Neural progenitor cell (in vitro differentiated cells): ENCODE measurements at regions not wholly inside any gene's neighbourhood (a gene's known extent, or its start where the extent isn't known, plus 50 kb on each side); places are given as distances from the start of the nearest gene placed in this dataset.

Experiments
- DNase-seq: peaks from one replicate; pipeline ENCODE4 v3.0.0-alpha.2; 2016; ENCODE audit warnings: low spot score
- H2AFZ ChIP-seq: fragments of 200-600 bp; sonication (generic); replicated peaks from 2 replicates; pipeline ENCODE4 v1.6.1; 2016; ENCODE audit warnings: antibody characterized with exemption
- H3F3A ChIP-seq: fragments of 200-600 bp; sonication (generic); 2 replicates; pipeline ENCODE4 v1.6.1; 2016; ENCODE audit warnings: antibody characterized with exemption, low read depth
- H3K27ac ChIP-seq: fragments of 200-600 bp; sonication (generic); 2 replicates; pipeline ENCODE4 v1.5.1; 2016; ENCODE audit warnings: mild to moderate bottlenecking
- H3K27me3 ChIP-seq: fragments of 200-600 bp; sonication (generic); 2 replicates; pipeline ENCODE4 v1.6.1; 2016; ENCODE audit warnings: mild to moderate bottlenecking, moderate library complexity
- H3K36me3 ChIP-seq: fragments of 200-600 bp; sonication (generic); 2 replicates; pipeline ENCODE4 v1.5.1; 2016
- H3K4me1 ChIP-seq: fragments of 200-600 bp; sonication (generic); 2 replicates; pipeline ENCODE4 v1.6.1; 2016; ENCODE audit warnings: mixed run types
- H3K4me2 ChIP-seq: fragments of 200-600 bp; sonication (generic); 2 replicates; pipeline ENCODE4 v1.6.1; 2016
- H3K4me3 ChIP-seq: fragments of 200-600 bp; sonication (generic); 2 replicates; pipeline ENCODE4 v1.5.1; 2016
- H3K79me2 ChIP-seq: fragments of 200-600 bp; sonication (generic); 2 replicates; pipeline ENCODE4 v1.6.1; 2016; ENCODE audit warnings: low read depth
- H3K9ac ChIP-seq: fragments of 200-600 bp; sonication (generic); 2 replicates; pipeline ENCODE4 v1.6.1; 2016
- H3K9me3 ChIP-seq: fragments of 200-600 bp; sonication (generic); 2 replicates; pipeline ENCODE4 v1.5.1; 2016; ENCODE audit warnings: low read depth
- H4K20me1 ChIP-seq: fragments of 200-600 bp; sonication (generic); 2 replicates; pipeline ENCODE4 v1.6.1; 2016; ENCODE audit warnings: low read depth
- H3K27ac Mint-ChIP-seq: 3 replicates; pipeline ENCODE4 v1.8.0; 2021; ENCODE audit warnings: mixed read lengths
- H3K27me3 Mint-ChIP-seq: 2 replicates; pipeline ENCODE4 v1.8.0; 2022; ENCODE audit warnings: low read depth, mild to moderate bottlenecking, inconsistent platforms, moderate library complexity, mixed read lengths; ENCODE audit not compliant: insufficient read depth
- H3K36me3 Mint-ChIP-seq: 3 replicates; pipeline ENCODE4 v1.8.0; 2021; ENCODE audit warnings: mixed read lengths
- H3K4me1 Mint-ChIP-seq: 3 replicates; pipeline ENCODE4 v1.8.0; 2021; ENCODE audit warnings: mixed read lengths
- H3K4me3 Mint-ChIP-seq: 3 replicates; pipeline ENCODE4 v1.8.0; 2021; ENCODE audit warnings: mild to moderate bottlenecking, moderate library complexity, mixed read lengths
- H3K9me3 Mint-ChIP-seq: 3 replicates; pipeline ENCODE4 v1.8.0; 2020; ENCODE audit warnings: mixed read lengths
- CTCF ChIP-seq: fragments of 200-600 bp; sonication (generic); IDR thresholded peaks from 2 replicates; pipeline ENCODE4 v1.5.1; 2017; ENCODE audit warnings: antibody characterized with exemption, mild to moderate bottlenecking
- EZH2 ChIP-seq: fragments of 200-600 bp; sonication (generic); IDR thresholded peaks from 2 replicates; pipeline ENCODE4 v1.6.1; 2017; ENCODE audit warnings: antibody characterized with exemption, mild to moderate bottlenecking, moderate library complexity
- EZH2phosphoT487 ChIP-seq: fragments of 200-600 bp; sonication (generic); IDR thresholded peaks from 2 replicates; pipeline ENCODE4 v1.6.1; 2017; ENCODE audit warnings: antibody characterized with exemption

- no peak overlapping the region for H3K9ac ChIP-seq
- TF ChIP-seq CTCF, result no peak
- TF ChIP-seq EZH2, result no peak
- TF ChIP-seq EZH2phosphoT487, result no peak
These were observed 282.8 kb upstream of the TNC start for GRCh38 chr9:115400796-115401195.

DNA sequence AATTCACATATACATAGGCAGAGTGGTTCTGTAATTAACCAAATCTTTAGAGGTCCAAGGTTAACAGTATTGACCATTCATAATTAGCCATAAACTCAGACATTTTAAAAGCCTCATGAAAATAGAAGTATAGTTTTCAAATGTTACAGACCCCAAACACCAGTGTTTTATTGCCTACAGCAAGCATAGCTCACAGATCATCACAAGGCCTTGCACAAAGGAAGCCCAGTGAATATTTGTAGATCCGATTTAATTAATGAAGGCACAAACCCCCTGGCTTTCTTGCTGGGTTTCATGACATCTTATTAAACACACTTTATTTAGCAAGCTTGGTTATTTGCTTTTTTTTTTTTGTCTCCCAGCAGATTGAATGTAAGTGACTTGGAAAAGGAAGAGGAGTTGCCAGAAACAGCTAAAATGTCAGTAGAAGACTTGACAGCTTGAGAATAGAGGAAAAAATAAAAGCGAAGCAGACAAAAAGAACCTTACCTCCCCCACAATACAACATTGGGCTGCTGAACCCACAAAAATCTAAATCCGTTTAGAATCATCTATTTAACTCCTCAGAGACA lies 283.9 kb upstream of the TNC start:
- H4K20me1 ChIP-seq, result no peaks in the 10 kb centered on the region
- H3K4me2 ChIP-seq, result no peak overlapping the region
- peaks cover 3% of the 10 kb centered on the region for H3K9me3 Mint-ChIP-seq
- H2AFZ ChIP-seq, result no peak overlapping the region
- no peaks in the 10 kb centered on the region for H3K36me3 Mint-ChIP-seq
- H3K27ac ChIP-seq, result no peak overlapping the region
- no peaks in the 10 kb centered on the region for H3F3A ChIP-seq
- H3K4me1 Mint-ChIP-seq, result peaks cover 6% of the 10 kb centered on the region
- H3K9me3 ChIP-seq, result no peaks in the 10 kb centered on the region
- no peaks in the 10 kb centered on the region for H3K36me3 ChIP-seq
- H3K27ac Mint-ChIP-seq, result no peak overlapping the region
- H3K4me1 ChIP-seq, result peaks cover 7% of the 10 kb centered on the region
- no peak overlapping the region for H3K9ac ChIP-seq
- H3K4me3 ChIP-seq, result no peak overlapping the region
- H3K4me3 Mint-ChIP-seq, result no peak overlapping the region
- no peaks in the 10 kb centered on the region for H3K27me3 Mint-ChIP-seq
- no peak for DNase-seq
- H3K79me2 ChIP-seq, result no peaks in the 10 kb centered on the region
- no peak for TF ChIP-seq EZH2phosphoT487
- no peak for TF ChIP-seq EZH2
- TF ChIP-seq CTCF, result no peak
- H3K27me3 ChIP-seq, result no peaks in the 10 kb centered on the region

More at GRCh38 chr9:115400796-115401195, 282.8 kb upstream of the TNC start:
- Mint-ChIP-seq H3K36me3 (no peaks in the 10 kb centered on the region), H3K4me1 (peaks cover 6% of the 10 kb centered on the region), H3K27me3 (no peaks in the 10 kb centered on the region), H3K9me3 (peaks cover 3% of the 10 kb centered on the region), H3K4me3 (no peak overlapping the region), H3K27ac (no peak overlapping the region)
- no peaks in the 10 kb centered on the region for H3K27me3 ChIP-seq
- no peak overlapping the region for H3K4me3 ChIP-seq
- no peaks in the 10 kb centered on the region for H3K9me3 ChIP-seq
- no peak overlapping the region for H2AFZ ChIP-seq
- no peaks in the 10 kb centered on the region for H3K36me3 ChIP-seq
- H3K4me2 ChIP-seq, result no peak overlapping the region
- H3K79me2 ChIP-seq, result no peaks in the 10 kb centered on the region
- no peaks in the 10 kb centered on the region for H3F3A ChIP-seq
- no peak overlapping the region for H3K27ac ChIP-seq
- H3K4me1 ChIP-seq, result peaks cover 7% of the 10 kb centered on the region
- H4K20me1 ChIP-seq, result no peaks in the 10 kb centered on the region
- DNase-seq, result no peak

DNA sequence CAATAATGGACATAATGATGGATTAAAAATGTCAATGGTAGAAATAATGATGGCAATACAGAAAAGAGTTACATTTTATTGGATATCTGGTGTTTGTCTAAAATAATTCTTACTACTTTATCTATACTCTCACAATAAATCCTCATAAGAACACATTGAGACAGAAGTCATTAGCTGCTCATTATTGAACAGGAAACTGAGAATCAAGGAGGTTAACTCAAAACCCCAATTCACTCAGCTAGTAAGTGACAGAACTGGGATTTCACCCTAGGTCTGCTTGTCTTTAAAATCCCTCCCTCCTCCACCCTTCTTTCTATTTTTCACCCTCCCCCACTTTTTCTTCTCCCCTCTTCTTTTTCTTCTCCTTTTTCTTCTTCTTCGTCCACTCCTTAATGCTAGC lies 285.8 kb upstream of the TNC start:
- peaks cover 6% of the 10 kb centered on the region for H3K4me1 Mint-ChIP-seq
- H3F3A ChIP-seq, result no peaks in the 10 kb centered on the region
- H3K4me3 ChIP-seq, result no peak overlapping the region
- no peak overlapping the region for H3K9ac ChIP-seq
- no peaks in the 10 kb centered on the region for H3K9me3 ChIP-seq
- H4K20me1 ChIP-seq, result no peaks in the 10 kb centered on the region
- no peaks in the 10 kb centered on the region for H3K36me3 Mint-ChIP-seq
- peaks cover 3% of the 10 kb centered on the region for H3K9me3 Mint-ChIP-seq
- DNase-seq, result no peak
- no peak overlapping the region for H3K27ac ChIP-seq
- H3K4me3 Mint-ChIP-seq, result no peak overlapping the region
- no peaks in the 10 kb centered on the region for H3K27me3 Mint-ChIP-seq
- H2AFZ ChIP-seq, result no peak overlapping the region
- H3K79me2 ChIP-seq, result no peaks in the 10 kb centered on the region
- H3K4me1 ChIP-seq, result no peaks in the 10 kb centered on the region
- H3K27me3 ChIP-seq, result no peaks in the 10 kb centered on the region
- no peaks in the 10 kb centered on the region for H3K36me3 ChIP-seq
- H3K27ac Mint-ChIP-seq, result no peak overlapping the region
- H3K4me2 ChIP-seq, result no peak overlapping the region
- TF ChIP-seq EZH2 (no peak), CTCF (no peak), EZH2phosphoT487 (no peak)
